GM23248 (cell line): ENCODE measurements at regions not wholly inside any gene's neighbourhood (a gene's known extent, or its start where the extent isn't known, plus 50 kb on each side); places are given as distances from the start of the nearest gene placed in this dataset.
"Not testable (repeated sequence)": the region's sequence is repeated elsewhere in the genome, so short reads cannot be mapped to it uniquely, and the experiment has no call there.

ENCODE experiments used
- DNase-seq: peaks from one replicate; pipeline ENCODE4 v3.0.0-alpha.2; 2015
- H2AFZ ChIP-seq: fragments of 200-600 bp; sonication (generic); 2 replicates; pipeline ENCODE4 v1.6.1; 2016; ENCODE audit warnings: antibody characterized with exemption
- H3F3A ChIP-seq: fragments of 200-600 bp; sonication (generic); 2 replicates; pipeline ENCODE4 v1.6.1; 2016; ENCODE audit warnings: mild to moderate bottlenecking, antibody characterized with exemption, mixed run types; ENCODE audit not compliant: insufficient read depth
- H3K27ac ChIP-seq: fragments of 200-600 bp; sonication (generic); 2 replicates; pipeline ENCODE4 v1.5.1; 2016; ENCODE audit warnings: mild to moderate bottlenecking
- H3K27me3 ChIP-seq: fragments of 200-600 bp; sonication (generic); replicated peaks from 2 replicates; pipeline ENCODE4 v1.6.1; 2016; ENCODE audit warnings: mild to moderate bottlenecking; ENCODE audit not compliant: insufficient read depth
- H3K36me3 ChIP-seq: fragments of 200-600 bp; sonication (generic); 2 replicates; pipeline ENCODE4 v1.6.1; 2016; ENCODE audit warnings: low read depth, mild to moderate bottlenecking
- H3K4me1 ChIP-seq: fragments of 200-600 bp; sonication (generic); 2 replicates; pipeline ENCODE4 v1.6.1; 2016; ENCODE audit warnings: mild to moderate bottlenecking; ENCODE audit not compliant: insufficient read depth
- H3K4me2 ChIP-seq: fragments of 200-600 bp; sonication (generic); one replicate; pipeline ENCODE4 v1.6.1; 2016; ENCODE audit warnings: mild to moderate bottlenecking; ENCODE audit not compliant: unreplicated experiment
- H3K4me3 ChIP-seq: fragments of 200-600 bp; sonication (generic); 2 replicates; pipeline ENCODE4 v1.5.1; 2016; ENCODE audit warnings: mild to moderate bottlenecking
- H3K79me2 ChIP-seq: fragments of 200-600 bp; sonication (generic); 2 replicates; pipeline ENCODE4 v1.6.1; 2016; ENCODE audit warnings: mild to moderate bottlenecking; ENCODE audit not compliant: insufficient read depth
- H3K9ac ChIP-seq: fragments of 200-600 bp; sonication (generic); 2 replicates; pipeline ENCODE4 v1.6.1; 2016; ENCODE audit warnings: mild to moderate bottlenecking
- H3K9me2 ChIP-seq: fragments of 200-600 bp; sonication (generic); 2 replicates; pipeline ENCODE4 v1.6.1; 2016; ENCODE audit warnings: mixed run types, mild to moderate bottlenecking, moderate library complexity; ENCODE audit not compliant: insufficient read depth
- H3K9me3 ChIP-seq: fragments of 200-600 bp; sonication (generic); one replicate; pipeline ENCODE4 v1.6.1; 2017; ENCODE audit warnings: low read depth
- H4K20me1 ChIP-seq: fragments of 200-600 bp; sonication (generic); 2 replicates; pipeline ENCODE4 v1.6.0; 2016; ENCODE audit not compliant: insufficient read depth
- EZH2 ChIP-seq: fragments of 200-600 bp; sonication (generic); IDR thresholded peaks from 2 replicates; pipeline ENCODE4 v1.6.1; 2018; ENCODE audit warnings: antibody characterized with exemption, mild to moderate bottlenecking; ENCODE audit not compliant: insufficient read depth, poor library complexity, severe bottlenecking
- EZH2phosphoT487 ChIP-seq: fragments of 200-600 bp; sonication (generic); IDR thresholded peaks from 2 replicates; pipeline ENCODE4 v1.6.1; 2018; ENCODE audit warnings: antibody characterized with exemption, moderate library complexity, mild to moderate bottlenecking, low read depth; ENCODE audit not compliant: insufficient read depth
- WGBS, 2 experiments: methylation state at CpG; one replicate each; pipeline ENCODE4 v1.1.6; 2015 to 2017; ENCODE audit warnings: low lambda C conversion rate in 2 of 2, low coverage in 1 of 2; ENCODE audit errors: missing lambda C conversion rate in 2 of 2; 5-methylcytosine and 5-hydroxymethylcytosine counted together
- in situ Hi-C: fragments of 300-500 bp; cut with MboI; formaldehyde crosslinking; loops from 2 replicates; pipeline ENCODE4 v1.15.0; 2020

- Histone ChIP-seq H3K4me3 (no peak overlapping the region), H3K36me3 (no peaks in the 10 kb centered on the region), H3K27me3 (no peaks in the 10 kb centered on the region), H2AFZ (no peak overlapping the region), H3K27ac (no peak overlapping the region), H3K9ac (no peak overlapping the region), H3K79me2 (no peaks in the 10 kb centered on the region), H3K4me1 (no peaks in the 10 kb centered on the region), H4K20me1 (no peaks in the 10 kb centered on the region), H3K9me2 (no peaks in the 10 kb centered on the region), H3F3A (no peaks in the 10 kb centered on the region), H3K4me2 (no peak overlapping the region), H3K9me3 (no peaks in the 10 kb centered on the region)
- in situ Hi-C loops, result no loop called here
- no peak for DNase-seq
- WGBS, 2 experiments, result 43 to 62% methylated on average over 1 of the region's 1 CpG
- TF ChIP-seq EZH2 (no peak), EZH2phosphoT487 (no peak)
Observed at GRCh38 chr12:17284873-17285272, 678.9 kb upstream of the LMO3 start.

- Histone ChIP-seq H3K9me2 (no peaks in the 10 kb centered on the region), H3K9me3 (no peaks in the 10 kb centered on the region), H3K27ac (no peak overlapping the region), H4K20me1 (no peaks in the 10 kb centered on the region), H2AFZ (no peak overlapping the region), H3K36me3 (no peaks in the 10 kb centered on the region), H3K27me3 (no peaks in the 10 kb centered on the region), H3K4me1 (no peaks in the 10 kb centered on the region), H3F3A (no peaks in the 10 kb centered on the region), H3K4me2 (no peak overlapping the region), H3K79me2 (no peaks in the 10 kb centered on the region), H3K4me3 (no peak overlapping the region), H3K9ac (no peak overlapping the region)
- in situ Hi-C loops, result no loop called here
- WGBS, 2 experiments, result 51% methylated on average over 9 of the region's 9 CpGs
- no peak for DNase-seq
- TF ChIP-seq EZH2phosphoT487 (no peak), EZH2 (no peak)
Observed at GRCh38 chr12:17283563-17283962, 677.6 kb upstream of the LMO3 start.

- DNase-seq, H3K79me2 ChIP-seq, H3K4me1 ChIP-seq, H3F3A ChIP-seq, H4K20me1 ChIP-seq, H3K36me3 ChIP-seq, in situ Hi-C loops, H3K9me2 ChIP-seq, H2AFZ ChIP-seq, H3K9me3 ChIP-seq, H3K27me3 ChIP-seq, H3K27ac ChIP-seq, H3K4me3 ChIP-seq, H3K9ac ChIP-seq, H3K4me2 ChIP-seq: not testable (repeated sequence)
Observed at GRCh38 chr12:17282169-17282568, 676.2 kb upstream of the LMO3 start.

- Histone ChIP-seq H3K9ac (no peak overlapping the region), H3F3A (no peaks in the 10 kb centered on the region), H3K4me3 (no peak overlapping the region), H3K79me2 (no peaks in the 10 kb centered on the region), H3K36me3 (no peaks in the 10 kb centered on the region), H3K9me3 (no peaks in the 10 kb centered on the region), H3K4me2 (no peak overlapping the region), H3K9me2 (no peaks in the 10 kb centered on the region), H2AFZ (no peak overlapping the region), H3K27me3 (no peaks in the 10 kb centered on the region), H4K20me1 (no peaks in the 10 kb centered on the region), H3K4me1 (no peaks in the 10 kb centered on the region), H3K27ac (no peak overlapping the region)
- TF ChIP-seq EZH2 (no peak), EZH2phosphoT487 (no peak)
- no peak for DNase-seq
- in situ Hi-C loops, result no loop called here
Observed at GRCh38 chr12:17278946-17279345, 673.0 kb upstream of the LMO3 start.

- Histone ChIP-seq H3K9me3 (no peaks in the 10 kb centered on the region), H3K9ac (no peak overlapping the region), H3K4me3 (no peak overlapping the region), H3K36me3 (no peaks in the 10 kb centered on the region), H4K20me1 (no peaks in the 10 kb centered on the region), H3K27me3 (no peaks in the 10 kb centered on the region), H3F3A (no peaks in the 10 kb centered on the region), H3K9me2 (no peaks in the 10 kb centered on the region), H2AFZ (no peak overlapping the region), H3K27ac (no peak overlapping the region), H3K79me2 (no peaks in the 10 kb centered on the region), H3K4me2 (no peak overlapping the region), H3K4me1 (no peaks in the 10 kb centered on the region)
- in situ Hi-C loops, result no loop called here
- TF ChIP-seq EZH2 (no peak), EZH2phosphoT487 (no peak)
- DNase-seq, result no peak
- 55 to 63% methylated on average over 5 of the region's 5 CpGs for WGBS, 2 experiments
Observed at GRCh38 chr12:17276196-17276595, 670.2 kb upstream of the LMO3 start.
